GM18870 (cell line): ENCODE measurements at regions not wholly inside any gene's neighbourhood (a gene's known extent, or its start where the extent isn't known, plus 50 kb on each side); places are given as distances from the start of the nearest gene placed in this dataset.
A peak's percentile ranks its signal among the peaks of the same experiment; 100 is the strongest.

ENCODE experiments used
- ATAC-seq: cut with Tn5 transposase; IDR thresholded peaks from one replicate; pipeline ENCODE4 v1.9.1; 2021; ENCODE audit warnings: moderate library complexity; ENCODE audit not compliant: unreplicated experiment

- no peak for ATAC-seq
Measured at GRCh38 chr12:90428465-90428864, 526.5 kb downstream of the CCER1 start.

- no peak for ATAC-seq
Measured at GRCh38 chr12:90423965-90424364, 531.0 kb downstream of the CCER1 start.

GRCh38 chr12:90410962-90411361 lies 544.0 kb downstream of the CCER1 start:
- no peak for ATAC-seq

- ATAC-seq, result no peak
Measured at GRCh38 chr12:90407841-90408240, 547.1 kb downstream of the CCER1 start.

- peak; percentile 80 for ATAC-seq
Measured at GRCh38 chr12:90404071-90404470, 550.9 kb downstream of the CCER1 start.

GRCh38 chr12:90401185-90401584 lies 553.8 kb downstream of the CCER1 start:
- ATAC-seq, result no peak

GRCh38 chr12:90399357-90399756 lies 555.6 kb downstream of the CCER1 start:
- no peak for ATAC-seq

GRCh38 chr12:90398285-90398836 lies 556.6 kb downstream of the CCER1 start:
- ATAC-seq, result no peak

- ATAC-seq, result no peak
Measured at GRCh38 chr12:90396556-90396955, 558.4 kb downstream of the CCER1 start.

- ATAC-seq, result no peak
Measured at GRCh38 chr12:90393652-90394051, 561.3 kb downstream of the CCER1 start.

- ATAC-seq, result no peak
Measured at GRCh38 chr12:90393089-90393488, 561.9 kb downstream of the CCER1 start.

- no peak for ATAC-seq
Measured at GRCh38 chr12:90390947-90391346, 564.0 kb downstream of the CCER1 start.

- no peak for ATAC-seq
Measured at GRCh38 chr12:90368081-90368480, 586.9 kb downstream of the CCER1 start.

GRCh38 chr12:90366286-90366685 lies 588.7 kb downstream of the CCER1 start:
- ATAC-seq, result no peak

GRCh38 chr12:90360300-90360699 lies 594.7 kb downstream of the CCER1 start:
- no peak for ATAC-seq

GRCh38 chr12:90355711-90356355 lies 599.1 kb downstream of the CCER1 start:
- no peak for ATAC-seq

GRCh38 chr12:90343966-90344365 lies 611.0 kb downstream of the CCER1 start:
- no peak for ATAC-seq

GRCh38 chr12:90342081-90342480 lies 612.9 kb downstream of the CCER1 start:
- ATAC-seq, result no peak

GRCh38 chr12:90339837-90340236 lies 615.1 kb downstream of the CCER1 start:
- no peak for ATAC-seq

- no peak for ATAC-seq
Measured at GRCh38 chr12:90338365-90338764, 616.6 kb downstream of the CCER1 start.

GRCh38 chr12:90337018-90337417 lies 618.0 kb downstream of the CCER1 start:
- no peak for ATAC-seq

GRCh38 chr12:90335566-90335965 lies 619.4 kb downstream of the CCER1 start:
- ATAC-seq, result no peak

- ATAC-seq, result no peak
Measured at GRCh38 chr12:90333939-90334338, 621.0 kb downstream of the CCER1 start.
